H1 (cell line): ENCODE measurements at regions not wholly inside any gene's neighbourhood (a gene's known extent, or its start where the extent isn't known, plus 50 kb on each side); places are given as distances from the start of the nearest gene placed in this dataset.

ENCODE experiments used
- CTCF ChIA-PET: fragments of 300-600 bp; sonication (Branson Sonifier 250); formaldehyde crosslinking; loops from one replicate; lab custom pipeline; 2021; ENCODE audit not compliant: partially characterized antibody; lab: Charles Lee
- POLR2A ChIA-PET: fragments of 300-600 bp; sonication (Branson Sonifier 250); formaldehyde crosslinking; loops from one replicate; lab custom pipeline; 2021; ENCODE audit warnings: inconsistent platforms; ENCODE audit not compliant: partially characterized antibody; lab: Charles Lee
- DNase-seq, 2 experiments: peaks; one replicate each; pipeline versions ENCODE4 v3.0.0 to v3.0.0-alpha.2; 2010 to 2022; ENCODE audit warnings: low spot score in 2 of 2, low read depth in 1 of 2, mixed read lengths in 1 of 2
- FAIRE-seq: peaks from 2 replicates; lab custom pipeline; 2011; peaks lifted over from hg19 to GRCh38; lab: Jason Lieb, UNC
- H2AFZ ChIP-seq: 2 replicates; pipeline ENCODE4 v1.8.1; 2012; ENCODE audit warnings: low read length, inconsistent platforms
- H2AK5ac ChIP-seq: 2 replicates; pipeline ENCODE4 v1.6.1; 2013; ENCODE audit warnings: low read depth, low read length
- H2BK120ac ChIP-seq: replicated peaks from 2 replicates; pipeline ENCODE3; 2013; ENCODE audit warnings: low read depth, low read length, inconsistent platforms
- H2BK12ac ChIP-seq: 2 replicates; pipeline ENCODE4 v1.6.1; 2013; ENCODE audit warnings: low read depth, low read length
- H2BK15ac ChIP-seq: 2 replicates; pipeline ENCODE4 v1.6.1; 2013; ENCODE audit warnings: low read length
- H2BK20ac ChIP-seq: 2 replicates; pipeline ENCODE4 v1.6.1; 2013; ENCODE audit warnings: low read length
- H2BK5ac ChIP-seq: 2 replicates; pipeline ENCODE4 v1.6.1; 2013; ENCODE audit warnings: low read depth, low read length
- H3K14ac ChIP-seq: 2 replicates; pipeline ENCODE4 v1.6.1; 2013; ENCODE audit warnings: inconsistent platforms; ENCODE audit not compliant: insufficient read length
- H3K18ac ChIP-seq: 2 replicates; pipeline ENCODE4 v1.6.1; 2013; ENCODE audit warnings: low read length; ENCODE audit errors: extremely low read depth
- H3K23ac ChIP-seq: 2 replicates; pipeline ENCODE4 v1.6.1; 2013; ENCODE audit warnings: inconsistent platforms; ENCODE audit not compliant: insufficient read length
- H3K23me2 ChIP-seq: 2 replicates; pipeline ENCODE4 v1.6.1; 2013; ENCODE audit warnings: low read depth, low read length
- H3K27ac ChIP-seq: 2 replicates; pipeline ENCODE4 v1.6.1; 2011; ENCODE audit warnings: low read depth, low read length, inconsistent platforms
- H3K27me3 ChIP-seq, 4 experiments: replicated peaks in 1 of 4; 1 replicate in 1 of 4; 2 replicates in 3 of 4; pipeline versions ENCODE4 v1.6.1 to v1.8.1; 2011 to 2013; ENCODE audit warnings: low read length in 3 of 4, mild to moderate bottlenecking in 3 of 4, inconsistent platforms in 2 of 4, mixed read lengths in 2 of 4, moderate library complexity in 1 of 4; ENCODE audit not compliant: control insufficient read depth in 3 of 4, insufficient read depth in 3 of 4; ENCODE audit errors: extremely low read depth in 1 of 4
- H3K36me3 ChIP-seq, 4 experiments: 2 replicates each; pipeline versions ENCODE4 v1.6.1 to v1.8.1; 2011 to 2013; ENCODE audit warnings: mild to moderate bottlenecking in 4 of 4, low read length in 3 of 4, moderate library complexity in 2 of 4, control low read depth in 1 of 4, inconsistent platforms in 1 of 4; ENCODE audit not compliant: insufficient read depth in 4 of 4, control insufficient read depth in 2 of 4
- H3K4ac ChIP-seq: replicated peaks from 2 replicates; pipeline ENCODE3; 2013; ENCODE audit warnings: low read length, low read depth, mixed read lengths, inconsistent platforms; ENCODE audit not compliant: insufficient read length
- H3K4me1 ChIP-seq, 4 experiments: replicated peaks in 1 of 4; 1 replicate in 1 of 4; 2 replicates in 3 of 4; pipeline versions ENCODE4 v1.6.1 to v1.8.1; 2011 to 2013; ENCODE audit warnings: low read length in 3 of 4, inconsistent platforms in 2 of 4, mixed read lengths in 1 of 4; ENCODE audit not compliant: insufficient read depth in 4 of 4, control insufficient read depth in 3 of 4
- H3K4me2 ChIP-seq, 2 experiments: 2 replicates each; pipeline versions ENCODE4 v1.6.1 to v1.8.1; 2011 to 2013; ENCODE audit warnings: low read depth in 2 of 2, low read length in 2 of 2, control low read depth in 1 of 2, inconsistent platforms in 1 of 2, mild to moderate bottlenecking in 1 of 2; ENCODE audit not compliant: insufficient read depth in 1 of 2
- H3K4me3 ChIP-seq, 4 experiments: fragments of 200-600, 300-600 bp in 1 of 4; sonication (generic), shearing (Covaris generic), sonication (Bioruptor Twin) in 1 of 4; 2 replicates each; pipeline versions ENCODE4 v1.5.1 to v1.8.1; 2011 to 2016; ENCODE audit warnings: low read length in 4 of 4, low read depth in 3 of 4, control low read depth in 2 of 4, inconsistent platforms in 2 of 4, mild to moderate bottlenecking in 2 of 4, mixed read lengths in 1 of 4, moderate library complexity in 1 of 4; ENCODE audit not compliant: insufficient read depth in 2 of 4; ENCODE audit errors: extremely low read depth in 1 of 4
- H3K56ac ChIP-seq: replicated peaks from 2 replicates; pipeline ENCODE3; 2013; ENCODE audit warnings: low read depth, mild to moderate bottlenecking, mixed read lengths, low read length, inconsistent platforms; ENCODE audit not compliant: insufficient read length
- H3K79me1 ChIP-seq: 2 replicates; pipeline ENCODE4 v1.6.1; 2013; ENCODE audit warnings: low read depth, low read length, control low read depth
- H3K79me2 ChIP-seq, 2 experiments: 2 replicates each; pipeline versions ENCODE4 v1.6.1 to v1.8.1; 2012 to 2013; ENCODE audit warnings: low read length in 2 of 2, mild to moderate bottlenecking in 2 of 2, inconsistent platforms in 1 of 2; ENCODE audit not compliant: insufficient read depth in 2 of 2, control insufficient read depth in 1 of 2
- H3K9ac ChIP-seq, 4 experiments: replicated peaks in 1 of 4; 1 replicate in 1 of 4; 2 replicates in 3 of 4; pipeline versions ENCODE4 v1.6.1 to v1.8.1; 2011 to 2013; ENCODE audit warnings: low read depth in 3 of 4, low read length in 3 of 4, control low read depth in 2 of 4, mild to moderate bottlenecking in 2 of 4, moderate library complexity in 2 of 4, inconsistent platforms in 1 of 4; ENCODE audit errors: extremely low read depth in 1 of 4
- H3K9me3 ChIP-seq, 2 experiments: 2 replicates each; pipeline versions ENCODE4 v1.6.1 to v1.8.1; 2012 to 2013; ENCODE audit warnings: mild to moderate bottlenecking in 2 of 2, moderate library complexity in 2 of 2, control low read depth in 1 of 2, inconsistent platforms in 1 of 2, low read depth in 1 of 2, low read length in 1 of 2, mixed read lengths in 1 of 2; ENCODE audit not compliant: insufficient read depth in 2 of 2
- H4K20me1 ChIP-seq, 2 experiments: replicated peaks in 1 of 2; 2 replicates each; pipeline versions ENCODE3 to v1.8.1; 2011 to 2013; ENCODE audit warnings: inconsistent platforms in 2 of 2, low read length in 2 of 2, mild to moderate bottlenecking in 1 of 2; ENCODE audit not compliant: insufficient read depth in 2 of 2, control insufficient read depth in 1 of 2
- H4K5ac ChIP-seq: 2 replicates; pipeline ENCODE4 v1.6.1; 2013; ENCODE audit warnings: low read length, low read depth, mixed read lengths, inconsistent platforms; ENCODE audit not compliant: insufficient read length
- H4K8ac ChIP-seq: 2 replicates; pipeline ENCODE4 v1.8.0; 2013; ENCODE audit warnings: mild to moderate bottlenecking, moderate library complexity, low read length, inconsistent platforms; ENCODE audit not compliant: insufficient read depth; ENCODE audit errors: extremely low read depth
- H4K91ac ChIP-seq: replicated peaks from 2 replicates; pipeline ENCODE3; 2013; ENCODE audit warnings: low read length, mixed read lengths, inconsistent platforms; ENCODE audit not compliant: insufficient read length
- BRCA1 ChIP-seq: IDR thresholded peaks from 2 replicates; pipeline ENCODE4 v1.6.1; 2012; ENCODE audit warnings: low read depth, low read length, improper control_type of control experiment
- CHD2 ChIP-seq: IDR thresholded peaks from 2 replicates; pipeline ENCODE4 v1.6.1; 2012; ENCODE audit warnings: low read length, improper control_type of control experiment
- CTCF ChIP-seq, 3 experiments: IDR thresholded peaks; 1 replicate in 2 of 3; 2 replicates in 1 of 3; pipeline versions ENCODE4 v1.5.1 to v1.6.1; 2011; ENCODE audit warnings: low read length in 3 of 3, mild to moderate bottlenecking in 3 of 3, inconsistent platforms in 2 of 3, low read depth in 1 of 3, moderate library complexity in 1 of 3; ENCODE audit not compliant: insufficient read depth in 1 of 3; ENCODE audit errors: control extremely low read depth in 1 of 3
- EP300 ChIP-seq, 2 experiments: IDR thresholded peaks; 1 replicate in 1 of 2; 2 replicates in 1 of 2; pipeline ENCODE4 v1.6.1; 2011 to 2012; ENCODE audit warnings: low read depth in 2 of 2, low read length in 2 of 2, mild to moderate bottlenecking in 2 of 2, borderline replicate concordance in 1 of 2, inconsistent platforms in 1 of 2, moderate library complexity in 1 of 2
- GABPA ChIP-seq: IDR thresholded peaks from 2 replicates; pipeline ENCODE4 v1.6.1; 2011; ENCODE audit warnings: mild to moderate bottlenecking, low read length, moderate library complexity, borderline replicate concordance; ENCODE audit not compliant: insufficient read depth
- HDAC6 ChIP-seq: IDR thresholded peaks from one replicate; pipeline ENCODE4 v1.7.1; 2012; ENCODE audit warnings: low read depth, mild to moderate bottlenecking, inconsistent platforms, low read length, moderate library complexity
- MAX ChIP-seq: IDR thresholded peaks from 2 replicates; pipeline ENCODE4 v1.6.1; 2012; ENCODE audit warnings: inconsistent platforms
- POLR2A ChIP-seq, 2 experiments: IDR thresholded peaks; 1 replicate in 1 of 2; 2 replicates in 1 of 2; pipeline ENCODE4 v1.6.1; 2011; ENCODE audit warnings: low read depth in 2 of 2, low read length in 2 of 2, mild to moderate bottlenecking in 2 of 2; ENCODE audit errors: control extremely low read depth in 1 of 2
- SIRT6 ChIP-seq: IDR thresholded peaks from one replicate; pipeline ENCODE4 v1.7.1; 2012; ENCODE audit warnings: low read length, inconsistent platforms
- TAF1 ChIP-seq: IDR thresholded peaks from 2 replicates; pipeline ENCODE4 v1.6.1; 2011; ENCODE audit warnings: mild to moderate bottlenecking, low read depth, low read length
- whole genome bisulfite sequencing, 2 experiments: shearing (Covaris generic) in 1 of 2; methylation state at CpG; one replicate each; pipeline versions ENCODE4 v1.1.6 to v1.1.7; 2013 to 2015; ENCODE audit warnings: low lambda C conversion rate in 2 of 2, mixed read lengths in 2 of 2, inconsistent platforms in 1 of 2, low coverage in 1 of 2, missing lambda C conversion rate in 1 of 2; ENCODE audit not compliant: insufficient replicate concordance in 2 of 2, insufficient coverage in 1 of 2, insufficient read length in 1 of 2; ENCODE audit errors: extremely low coverage in 1 of 2, missing lambda C conversion rate in 1 of 2; 5-methylcytosine and 5-hydroxymethylcytosine counted together
- TF ChIP-seq, protein P1 (sequence below): IDR thresholded peaks from 2 replicates; pipeline ENCODE4 v1.6.1; 2011; ENCODE audit warnings: low read length, improper control_type of control experiment

GRCh38 chr10:130486906-130487305 is 350.7 kb downstream of the GLRX3 start:
- Histone ChIP-seq H2AK5ac (no peak overlapping the region), H3K4ac (no peak overlapping the region), H3K36me3 (no peaks in the 10 kb centered on the region), H2BK120ac (no peak overlapping the region), H3K27ac (no peak overlapping the region), H2BK20ac (no peak overlapping the region), H3K4me1 (peaks cover 0 to 4% (median 2%) of the 10 kb centered on the region in 4 experiments; a peak in 2 of 7 replicates), H3K4me2 (no peak overlapping the region), H3K79me2 (no peaks in the 10 kb centered on the region), H2BK12ac (no peak overlapping the region), H4K20me1 (no peaks in the 10 kb centered on the region), H3K27me3 (no peaks in the 10 kb centered on the region), H3K79me1 (no peaks in the 10 kb centered on the region), H3K4me3 (no peak overlapping the region), H2BK15ac (no peak overlapping the region), H3K9me3 (no peaks in the 10 kb centered on the region), H3K14ac (no peak overlapping the region), H3K56ac (no peak overlapping the region), H4K5ac (no peak overlapping the region), H3K23me2 (no peaks in the 10 kb centered on the region), H2AFZ (no peak overlapping the region; the same call in 1 of the 2 replicates), H3K23ac (no peak overlapping the region), H4K91ac (no peak overlapping the region), H2BK5ac (no peak overlapping the region), H4K8ac (no peak overlapping the region), H3K18ac (no peak overlapping the region), H3K9ac (no peak overlapping the region)
- DNase-seq = no peak
- FAIRE-seq = no peak
- 93% methylated on average over 7 of the region's 7 CpGs; no CpG with 5 or more reads in 1 of the 2 experiments for WGBS, 2 experiments
- POLR2A ChIA-PET = no interaction called here
- CTCF ChIA-PET = interaction anchor here (1.0 to 1.7 kb wide), 3 partner anchors 8 to 64 kb away, joined by 3 to 5 read pairs (median 4); no protein-coding TSS in a partner anchor
- TF ChIP-seq BRCA1 = no peak
- no peak for TF ChIP-seq MAX
- no peak for TF ChIP-seq HDAC6
- no peak for TF ChIP-seq CTCF (IDR thresholded peaks at IDR 0.05; ENCODE audit: control extremely low read depth in 1 of 3, insufficient read depth in 1 of 3, low read depth in 1 of 3, low read length in 3 of 3)
- no peak for TF ChIP-seq TAF1
- TF ChIP-seq SIRT6 = no peak
- TF ChIP-seq, protein P1, sequence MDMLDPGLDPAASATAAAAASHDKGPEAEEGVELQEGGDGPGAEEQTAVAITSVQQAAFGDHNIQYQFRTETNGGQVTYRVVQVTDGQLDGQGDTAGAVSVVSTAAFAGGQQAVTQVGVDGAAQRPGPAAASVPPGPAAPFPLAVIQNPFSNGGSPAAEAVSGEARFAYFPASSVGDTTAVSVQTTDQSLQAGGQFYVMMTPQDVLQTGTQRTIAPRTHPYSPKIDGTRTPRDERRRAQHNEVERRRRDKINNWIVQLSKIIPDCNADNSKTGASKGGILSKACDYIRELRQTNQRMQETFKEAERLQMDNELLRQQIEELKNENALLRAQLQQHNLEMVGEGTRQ = no peak
- no peak for TF ChIP-seq GABPA
- no peak for TF ChIP-seq POLR2A (IDR thresholded peaks at IDR 0.05; ENCODE audit: control extremely low read depth in 1 of 2, low read depth in 2 of 2, low read length in 2 of 2)
- no peak for TF ChIP-seq CHD2
- no peak for TF ChIP-seq EP300 (IDR thresholded peaks at IDR 0.05; ENCODE audit: borderline replicate concordance in 1 of 2, low read depth in 2 of 2, low read length in 2 of 2)
